DND-41 (cell line): ENCODE measurements at regions not wholly inside any gene's neighbourhood (a gene's known extent, or its start where the extent isn't known, plus 50 kb on each side); places are given as distances from the start of the nearest gene placed in this dataset.

ENCODE experiments used
- CTCF ChIP-seq: IDR thresholded peaks from 2 replicates; pipeline ENCODE4 v1.5.1; 2012; ENCODE audit warnings: borderline replicate concordance, low read length, moderate library complexity, mild to moderate bottlenecking; ENCODE audit not compliant: poor library complexity, severe bottlenecking; ENCODE audit errors: extremely low read depth
- EZH2 ChIP-seq: IDR thresholded peaks from 3 replicates; pipeline ENCODE4 v1.6.1; 2012; ENCODE audit warnings: borderline replicate concordance, low read depth, mild to moderate bottlenecking, moderate library complexity, low read length, inconsistent platforms; ENCODE audit not compliant: severe bottlenecking

- TF ChIP-seq CTCF (no peak), EZH2 (no peak)
These were observed 1039.8 kb upstream of the AMELY start for GRCh38 chrY:7951187-7951852.
